ENCODE measurements at regions not wholly inside any gene's neighbourhood (a gene's known extent, or its start where the extent isn't known, plus 50 kb on each side); places are given as distances from the start of the nearest gene placed in this dataset.

DNA sequence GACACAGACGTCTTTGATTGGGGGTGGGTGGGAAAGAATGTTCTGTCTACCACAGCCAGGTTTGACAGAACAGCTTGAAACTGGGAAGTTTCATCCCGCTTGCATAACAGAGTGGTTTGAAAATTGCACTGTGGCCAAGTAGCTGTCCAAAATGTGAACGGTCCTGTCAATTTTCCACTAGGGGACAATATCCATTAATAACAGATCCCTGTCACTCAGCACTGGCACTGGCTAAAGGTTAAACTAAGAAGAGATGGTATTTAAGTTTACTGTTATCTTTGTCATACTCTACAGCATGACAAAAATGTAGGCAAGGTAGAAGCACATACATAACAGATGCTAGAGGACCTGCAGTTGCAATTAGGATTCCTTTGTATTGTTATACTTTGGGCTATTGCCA is 55.6 kb upstream of the ACMSD start (continued):
- TF ChIP-seq ZNF331 (CRISPR knock-in tag; IDR thresholded peaks at IDR 0.05) (no peak), ISX (CRISPR knock-in tag; conservative IDR thresholded peaks at IDR 0.05) (no peak), ZNF501 (CRISPR knock-in tag; IDR thresholded peaks at IDR 0.05) (no peak), EZH2 (conservative IDR thresholded peaks at IDR 0.05; ENCODE audit: low read depth, low read length) (no peak), HNF4G (IDR thresholded peaks at IDR 0.05; ENCODE audit: borderline replicate concordance, low read depth, low read length) (no peak), HNF4G (CRISPR knock-in tag; IDR thresholded peaks at IDR 0.05; ENCODE audit: borderline replicate concordance, low read depth) (no peak), MED1 (CRISPR knock-in tag; IDR thresholded peaks at IDR 0.05) (no peak), ZNF749 (CRISPR knock-in tag; IDR thresholded peaks at IDR 0.05; ENCODE audit: borderline replicate concordance) (no peak), SCMH1 (CRISPR knock-in tag; IDR thresholded peaks at IDR 0.05; ENCODE audit: borderline replicate concordance) (no peak), ZNF558 (CRISPR knock-in tag; IDR thresholded peaks at IDR 0.05; ENCODE audit: borderline replicate concordance) (no peak), IRF2 (CRISPR knock-in tag; IDR thresholded peaks at IDR 0.05) (no peak), KAT7 (CRISPR knock-in tag; IDR thresholded peaks at IDR 0.05; ENCODE audit: borderline replicate concordance) (no peak), ATM (IDR thresholded peaks at IDR 0.05; ENCODE audit: borderline replicate concordance) (no peak; the same call in 1 of the 2 replicates), SPEN (CRISPR knock-in tag; IDR thresholded peaks at IDR 0.05; ENCODE audit: low read depth) (no peak), TCF7L2 (IDR thresholded peaks at IDR 0.05; ENCODE audit: low read depth, low read length) (no peak), HIVEP1 (CRISPR knock-in tag; IDR thresholded peaks at IDR 0.05) (no peak), ZNF780A (CRISPR knock-in tag; IDR thresholded peaks at IDR 0.05) (no peak), ERF (CRISPR knock-in tag; IDR thresholded peaks at IDR 0.05) (peak; percentile 36; the same call in 1 of the 2 replicates), ZNF10 (CRISPR knock-in tag; IDR thresholded peaks at IDR 0.05; ENCODE audit: borderline replicate concordance, low read depth) (no peak), ZC3H4 (CRISPR knock-in tag; IDR thresholded peaks at IDR 0.05; ENCODE audit: borderline replicate concordance) (no peak), ZSCAN30 (CRISPR knock-in tag; IDR thresholded peaks at IDR 0.05) (no peak), ZNF790 (CRISPR knock-in tag; IDR thresholded peaks at IDR 0.05; ENCODE audit: borderline replicate concordance) (no peak), TRIM24 (CRISPR knock-in tag; IDR thresholded peaks at IDR 0.05) (no peak), KDM6A (CRISPR knock-in tag; IDR thresholded peaks at IDR 0.05; ENCODE audit: low read depth) (no peak), SRSF1 (optimal IDR thresholded peaks at IDR 0.05; ENCODE audit: low read depth, low read length) (no peak), ZNF549 (CRISPR knock-in tag; IDR thresholded peaks at IDR 0.05) (no peak), SOX6 (IDR thresholded peaks at IDR 0.05) (no peak), SOX6 (CRISPR knock-in tag; IDR thresholded peaks at IDR 0.05) (no peak)
- TF ChIP-seq, protein P1, sequence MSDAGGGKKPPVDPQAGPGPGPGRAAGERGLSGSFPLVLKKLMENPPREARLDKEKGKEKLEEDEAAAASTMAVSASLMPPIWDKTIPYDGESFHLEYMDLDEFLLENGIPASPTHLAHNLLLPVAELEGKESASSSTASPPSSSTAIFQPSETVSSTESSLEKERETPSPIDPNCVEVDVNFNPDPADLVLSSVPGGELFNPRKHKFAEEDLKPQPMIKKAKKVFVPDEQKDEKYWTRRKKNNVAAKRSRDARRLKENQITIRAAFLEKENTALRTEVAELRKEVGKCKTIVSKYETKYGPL (CRISPR knock-in tag; IDR thresholded peaks at IDR 0.05), result peak; percentile 94
- TF ChIP-seq, protein P2, sequence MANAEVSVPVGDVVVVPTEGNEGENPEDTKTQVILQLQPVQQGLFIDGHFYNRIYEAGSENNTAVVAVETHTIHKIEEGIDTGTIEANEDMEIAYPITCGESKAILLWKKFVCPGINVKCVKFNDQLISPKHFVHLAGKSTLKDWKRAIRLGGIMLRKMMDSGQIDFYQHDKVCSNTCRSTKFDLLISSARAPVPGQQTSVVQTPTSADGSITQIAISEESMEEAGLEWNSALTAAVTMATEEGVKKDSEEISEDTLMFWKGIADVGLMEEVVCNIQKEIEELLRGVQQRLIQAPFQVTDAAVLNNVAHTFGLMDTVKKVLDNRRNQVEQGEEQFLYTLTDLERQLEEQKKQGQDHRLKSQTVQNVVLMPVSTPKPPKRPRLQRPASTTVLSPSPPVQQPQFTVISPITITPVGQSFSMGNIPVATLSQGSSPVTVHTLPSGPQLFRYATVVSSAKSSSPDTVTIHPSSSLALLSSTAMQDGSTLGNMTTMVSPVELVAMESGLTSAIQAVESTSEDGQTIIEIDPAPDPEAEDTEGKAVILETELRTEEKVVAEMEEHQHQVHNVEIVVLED (CRISPR knock-in tag; IDR thresholded peaks at IDR 0.05; ENCODE audit: borderline replicate concordance), result 0 out of 2 replicates have a peak, but pooled peaks have one; percentile 18
- TF ChIP-seq, protein P3, sequence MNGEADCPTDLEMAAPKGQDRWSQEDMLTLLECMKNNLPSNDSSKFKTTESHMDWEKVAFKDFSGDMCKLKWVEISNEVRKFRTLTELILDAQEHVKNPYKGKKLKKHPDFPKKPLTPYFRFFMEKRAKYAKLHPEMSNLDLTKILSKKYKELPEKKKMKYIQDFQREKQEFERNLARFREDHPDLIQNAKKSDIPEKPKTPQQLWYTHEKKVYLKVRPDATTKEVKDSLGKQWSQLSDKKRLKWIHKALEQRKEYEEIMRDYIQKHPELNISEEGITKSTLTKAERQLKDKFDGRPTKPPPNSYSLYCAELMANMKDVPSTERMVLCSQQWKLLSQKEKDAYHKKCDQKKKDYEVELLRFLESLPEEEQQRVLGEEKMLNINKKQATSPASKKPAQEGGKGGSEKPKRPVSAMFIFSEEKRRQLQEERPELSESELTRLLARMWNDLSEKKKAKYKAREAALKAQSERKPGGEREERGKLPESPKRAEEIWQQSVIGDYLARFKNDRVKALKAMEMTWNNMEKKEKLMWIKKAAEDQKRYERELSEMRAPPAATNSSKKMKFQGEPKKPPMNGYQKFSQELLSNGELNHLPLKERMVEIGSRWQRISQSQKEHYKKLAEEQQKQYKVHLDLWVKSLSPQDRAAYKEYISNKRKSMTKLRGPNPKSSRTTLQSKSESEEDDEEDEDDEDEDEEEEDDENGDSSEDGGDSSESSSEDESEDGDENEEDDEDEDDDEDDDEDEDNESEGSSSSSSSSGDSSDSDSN (CRISPR knock-in tag; IDR thresholded peaks at IDR 0.05), result no peak
